ENCODE measurements at regions not wholly inside any gene's neighbourhood (a gene's known extent, or its start where the extent isn't known, plus 50 kb on each side); places are given as distances from the start of the nearest gene placed in this dataset.

GRCh38 chr2:42871372-42871771 is 79.0 kb upstream of the HAAO start:
- DNase-seq (ENCODE audit: low read depth) = no peak

- DNase-seq (ENCODE audit: low read depth) = peak; percentile 48
These were observed 76.5 kb upstream of the HAAO start for GRCh38 chr2:42868874-42869273.

GRCh38 chr2:42868096-42868495 is 75.7 kb upstream of the HAAO start:
- no peak for DNase-seq (ENCODE audit: low read depth)

DNA sequence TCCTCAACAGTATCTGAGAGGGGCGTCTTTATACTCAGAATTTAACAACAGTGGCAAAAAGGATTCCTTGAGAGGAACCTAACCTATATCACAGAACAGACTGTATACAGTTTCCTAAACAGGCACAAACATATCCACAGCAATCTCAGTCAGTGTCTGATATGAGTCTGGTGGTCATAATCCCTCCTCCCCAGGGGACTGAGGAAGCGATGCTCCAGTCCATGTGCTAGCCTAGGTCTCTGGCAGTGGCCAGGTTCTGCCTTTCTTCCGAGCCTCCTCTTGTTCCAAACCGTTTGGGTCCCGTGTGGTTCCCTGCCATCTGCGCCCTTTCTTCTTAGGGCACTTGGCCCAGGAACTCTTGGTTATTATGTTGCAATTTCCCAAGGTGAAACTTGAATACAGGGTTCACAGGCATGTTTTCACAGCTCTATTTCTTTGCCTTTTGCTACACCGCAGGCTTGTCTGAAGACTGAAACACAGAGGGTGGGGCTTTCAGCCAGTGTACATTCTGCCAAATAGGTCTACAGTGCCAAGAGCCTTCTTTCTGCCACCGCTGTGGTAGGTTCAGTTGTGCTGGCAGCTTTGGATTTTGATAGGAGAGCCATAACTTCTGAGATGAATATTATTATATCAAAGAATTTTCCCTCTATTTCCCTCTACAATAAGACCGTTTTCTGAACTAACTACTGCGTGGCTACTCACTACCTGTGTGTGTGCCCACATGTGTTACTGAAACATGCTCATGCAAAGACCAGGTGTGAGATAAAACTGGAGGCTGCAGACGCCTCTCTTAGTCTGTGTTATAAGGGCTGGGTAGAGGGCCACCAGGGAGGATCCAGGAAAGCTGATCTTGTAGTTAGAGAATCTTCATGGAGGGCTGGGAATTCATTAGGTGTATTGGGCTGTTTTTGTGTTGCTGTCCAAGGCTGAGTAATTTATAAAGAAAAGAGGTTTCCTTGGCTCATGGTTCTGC is 75.0 kb upstream of the HAAO start:
- DNase-seq (ENCODE audit: low read depth) = no peak

GRCh38 chr2:42865884-42866881 is 73.8 kb upstream of the HAAO start:
- no peak for DNase-seq (ENCODE audit: low read depth)

- DNase-seq (ENCODE audit: low read depth) = no peak
These were observed 72.4 kb upstream of the HAAO start for GRCh38 chr2:42864641-42865280.

DNA sequence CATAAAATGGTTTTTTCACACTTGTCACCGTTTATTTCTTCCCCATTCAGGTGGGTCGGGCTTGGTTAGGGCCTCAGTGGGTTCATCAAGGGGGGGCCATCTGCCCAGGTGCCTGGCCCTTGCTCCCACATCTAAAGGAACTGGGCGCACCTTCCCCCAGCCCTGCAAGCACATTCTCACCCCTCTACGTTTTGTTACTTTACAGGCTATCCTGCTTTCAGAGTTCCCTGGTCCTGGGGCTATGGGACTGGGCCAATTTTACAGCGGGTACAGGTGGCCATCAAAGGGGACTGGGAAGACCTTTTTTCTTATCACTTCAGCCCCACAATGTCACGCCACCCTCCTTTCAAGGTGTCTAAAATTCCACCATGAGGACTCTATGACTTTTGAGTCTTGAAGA is 71.8 kb upstream of the HAAO start:
- DNase-seq (ENCODE audit: low read depth) = no peak

DNA sequence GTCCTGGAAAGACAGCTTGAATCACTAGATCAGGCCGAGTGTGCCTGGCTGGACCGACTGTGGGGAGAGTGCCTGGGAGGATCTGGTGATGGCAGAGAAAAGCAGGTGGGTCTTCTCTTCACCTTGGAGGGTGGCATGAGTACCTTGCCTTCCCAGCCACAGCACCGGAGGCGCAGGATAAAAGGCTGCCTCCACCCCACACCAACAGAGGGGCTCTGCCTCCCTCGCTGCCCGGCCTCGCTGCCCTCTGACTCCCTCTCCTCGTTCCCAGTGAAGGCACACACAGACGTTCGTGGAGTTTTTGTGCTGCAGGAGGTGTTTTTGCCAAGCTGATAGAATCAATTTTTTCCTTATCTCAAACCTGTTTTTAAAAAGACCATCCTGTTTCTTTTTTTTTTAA is 71.4 kb upstream of the HAAO start:
- DNase-seq (ENCODE audit: low read depth) = no peak

- DNase-seq (ENCODE audit: low read depth) = no peak
These were observed 70.9 kb upstream of the HAAO start for GRCh38 chr2:42863320-42863719.

DNA sequence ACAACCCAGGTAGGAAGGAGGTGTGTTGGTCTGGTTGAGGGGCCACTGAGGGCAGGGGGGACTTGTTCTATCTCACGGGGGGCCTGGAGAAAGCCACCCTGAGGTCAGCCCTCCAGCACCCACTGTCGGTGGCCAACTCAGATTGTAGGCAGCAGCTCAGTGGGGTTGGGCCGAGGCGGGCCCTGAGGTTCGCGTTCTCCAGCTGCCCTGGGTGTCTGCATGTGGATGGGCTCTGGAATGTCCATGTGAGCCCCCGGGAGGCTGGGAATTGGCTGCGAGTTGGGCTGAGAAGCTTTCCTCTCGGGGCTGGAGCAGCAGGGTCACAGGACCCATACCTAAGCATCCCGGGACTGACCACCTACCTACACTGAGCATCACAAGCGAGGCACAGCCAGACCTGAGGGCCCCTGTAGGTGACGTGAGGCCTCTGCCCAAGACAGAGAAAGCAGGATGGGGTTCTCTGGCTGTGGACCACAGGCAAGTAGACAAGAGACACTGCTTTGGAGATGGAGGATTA is 70.3 kb upstream of the HAAO start:
- no peak for DNase-seq (ENCODE audit: low read depth)

DNA sequence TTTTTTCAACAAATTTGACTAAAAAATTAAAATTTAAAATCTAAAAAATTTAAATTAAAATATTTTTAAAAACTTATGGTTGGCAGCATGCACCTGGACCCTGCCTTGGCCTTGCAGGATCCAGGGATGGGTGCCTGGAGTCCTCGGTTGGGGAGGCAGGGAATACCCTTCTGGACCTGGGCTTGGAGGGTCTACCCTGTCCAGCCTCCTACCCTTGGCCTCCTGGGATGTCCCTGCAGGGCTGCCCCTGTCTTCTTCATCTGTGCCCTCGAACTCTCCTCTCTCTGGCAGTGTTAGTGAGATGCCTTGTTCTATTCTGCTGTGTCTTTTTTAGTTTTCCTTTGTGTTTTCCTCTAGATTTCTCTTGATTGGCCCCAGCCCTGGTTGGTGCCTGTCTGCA is 68.9 kb upstream of the HAAO start:
- no peak for DNase-seq (ENCODE audit: low read depth)

DNA sequence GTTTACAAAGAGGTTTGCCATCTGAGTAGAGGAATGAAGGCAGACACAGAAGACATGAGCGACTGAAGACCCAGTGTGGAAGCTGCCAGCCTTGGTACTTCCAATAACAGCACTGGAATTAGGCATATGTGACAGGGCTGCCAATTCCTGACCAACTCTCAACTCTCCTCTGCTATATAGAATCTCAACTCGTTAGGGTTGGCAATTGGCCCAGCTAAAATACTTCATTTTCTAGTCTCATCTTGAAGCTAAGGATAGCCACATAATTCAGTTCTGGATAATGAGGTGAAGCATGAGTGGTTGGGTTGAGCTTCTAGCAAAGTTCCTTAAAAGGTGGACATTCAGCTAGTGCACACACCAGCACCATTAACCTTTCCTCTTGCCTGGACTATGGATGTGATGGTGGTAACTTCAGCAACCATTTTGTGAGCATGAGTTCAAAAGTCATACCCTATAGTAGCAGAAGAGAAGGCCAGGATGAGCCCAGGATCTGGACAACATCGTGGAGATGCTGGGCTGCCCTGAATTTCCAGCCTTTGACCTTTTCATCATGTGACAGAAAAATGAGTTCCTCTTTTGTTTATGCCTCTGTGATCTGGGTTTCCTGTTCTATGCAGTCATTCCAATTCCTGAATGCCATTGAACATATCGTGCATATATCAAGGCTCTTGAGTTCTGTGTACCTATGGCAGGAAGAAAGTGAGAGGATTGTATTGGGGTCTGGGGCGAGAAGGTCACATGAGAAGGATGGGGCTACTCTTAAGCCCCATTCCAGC is 68.1 kb upstream of the HAAO start:
- DNase-seq (ENCODE audit: low read depth) = no peak

GRCh38 chr2:42859791-42860190 is 67.4 kb upstream of the HAAO start:
- DNase-seq (ENCODE audit: low read depth) = no peak

GRCh38 chr2:42859006-42859552 is 66.7 kb upstream of the HAAO start:
- DNase-seq (ENCODE audit: low read depth) = peak; percentile 63

DNA sequence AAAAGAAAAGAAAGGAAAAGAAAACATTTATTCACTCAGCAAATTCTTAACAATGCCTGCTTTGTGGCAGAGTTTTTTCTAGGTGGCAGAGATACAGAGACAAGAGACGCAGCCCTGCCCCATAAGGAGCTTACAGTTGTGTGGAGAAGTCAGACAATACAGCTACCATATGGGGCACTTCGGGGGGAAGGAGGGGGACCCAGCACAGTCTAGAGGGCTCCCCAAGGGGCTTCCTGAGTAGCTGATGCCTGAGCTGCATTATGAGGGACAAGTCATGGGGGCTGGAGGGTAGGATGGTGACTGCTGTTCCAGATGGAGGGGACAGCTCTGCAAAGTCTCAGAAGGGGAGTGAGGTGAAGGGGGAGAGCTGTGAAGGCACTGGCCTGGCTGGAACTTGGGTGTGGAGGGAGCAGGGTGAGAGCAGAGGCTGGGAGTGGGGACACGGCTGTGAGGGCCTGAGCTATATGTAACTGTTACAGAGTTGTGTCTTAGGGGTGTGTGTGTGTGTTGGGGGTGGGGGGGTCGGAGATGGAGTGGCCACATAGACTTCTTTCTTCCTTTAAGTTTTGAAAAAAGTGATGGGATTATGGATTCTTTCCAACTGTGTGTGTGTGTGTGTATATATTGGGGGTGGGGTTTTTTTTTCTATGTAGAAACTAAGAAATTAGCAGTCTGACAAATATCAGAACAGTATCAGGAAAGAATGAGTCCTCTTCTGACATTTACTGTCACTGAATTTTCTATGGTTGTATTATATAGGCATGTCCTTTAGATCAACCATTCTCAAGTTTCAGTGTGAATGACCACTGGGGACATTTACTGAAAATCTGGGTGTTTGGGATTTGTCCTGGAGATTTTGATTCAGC is 66.0 kb upstream of the HAAO start:
- no peak for DNase-seq (ENCODE audit: low read depth)

- no peak for DNase-seq (ENCODE audit: low read depth)
These were observed 64.7 kb upstream of the HAAO start for GRCh38 chr2:42856891-42857632.

DNA sequence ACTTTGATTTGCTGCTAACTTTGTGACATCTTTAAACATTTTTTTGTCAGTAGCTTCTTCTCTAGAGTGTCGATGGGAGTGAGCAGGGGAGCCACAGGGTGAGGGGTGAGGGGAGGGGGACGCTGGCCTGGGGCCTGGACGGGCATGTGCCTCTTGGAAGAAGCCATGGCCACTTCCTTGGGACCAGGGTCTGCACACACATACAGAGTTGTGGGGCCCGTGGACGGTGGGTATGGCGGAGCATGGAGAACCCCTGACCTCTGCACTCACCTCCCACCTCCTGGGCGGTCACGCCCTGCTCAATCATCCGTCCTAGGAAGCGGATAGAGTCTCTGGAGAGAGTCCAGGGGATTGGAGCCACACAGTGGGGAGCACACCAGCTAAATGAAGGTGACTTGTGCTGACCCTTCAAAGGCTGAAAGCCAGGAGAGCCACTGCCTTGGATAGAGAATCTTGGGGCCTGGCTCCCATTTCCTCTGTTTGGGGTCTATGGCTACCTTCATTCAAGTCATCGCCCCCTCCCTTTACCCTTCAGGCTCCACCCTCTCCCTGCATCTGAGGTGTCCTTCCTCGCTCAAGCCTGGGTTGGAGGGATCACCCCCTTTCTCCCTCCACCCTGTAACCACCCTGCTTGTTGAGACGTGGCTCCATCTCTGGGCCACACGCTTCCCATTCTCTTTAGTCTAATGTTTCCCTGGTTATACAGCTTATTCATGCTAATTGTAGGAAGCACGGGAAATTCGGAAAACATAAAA is 63.9 kb upstream of the HAAO start:
- DNase-seq (ENCODE audit: low read depth) = no peak

GRCh38 chr2:42855221-42855970 is 63.0 kb upstream of the HAAO start:
- no peak for DNase-seq (ENCODE audit: low read depth)
